Endodermal cell (in vitro differentiated cells): ENCODE measurements at regions not wholly inside any gene's neighbourhood (a gene's known extent, or its start where the extent isn't known, plus 50 kb on each side); places are given as distances from the start of the nearest gene placed in this dataset.

Experiments
- DNase-seq: peaks from one replicate; pipeline ENCODE4 v3.0.0-alpha.2; 2017
- H3K27ac ChIP-seq: 2 replicates; pipeline ENCODE4 v1.5.1; 2013; ENCODE audit warnings: mild to moderate bottlenecking, low read depth, low read length, moderate library complexity
- H3K27me3 ChIP-seq: 2 replicates; pipeline ENCODE4 v1.6.1; 2013; ENCODE audit warnings: mild to moderate bottlenecking, low read length, moderate library complexity; ENCODE audit not compliant: insufficient read depth, control insufficient read depth, poor library complexity, severe bottlenecking
- H3K36me3 ChIP-seq: 2 replicates; pipeline ENCODE4 v1.7.0; 2013; ENCODE audit warnings: mild to moderate bottlenecking, low read length, moderate library complexity; ENCODE audit not compliant: control insufficient read depth, insufficient read depth
- H3K4me1 ChIP-seq: one replicate; pipeline ENCODE4 v1.7.0; 2013; ENCODE audit warnings: low read length; ENCODE audit not compliant: control insufficient read depth, insufficient read depth
- H3K4me3 ChIP-seq: 2 replicates; pipeline ENCODE4 v1.5.1; 2013; ENCODE audit warnings: mild to moderate bottlenecking, low read length, moderate library complexity
- H3K9ac ChIP-seq: 2 replicates; pipeline ENCODE4 v1.6.1; 2013; ENCODE audit warnings: mild to moderate bottlenecking, low read length, moderate library complexity; ENCODE audit not compliant: poor library complexity, severe bottlenecking; ENCODE audit errors: extremely low read depth
- H3K9me3 ChIP-seq: 2 replicates; pipeline ENCODE4 v1.6.1; 2013; ENCODE audit warnings: mild to moderate bottlenecking, low read length, moderate library complexity; ENCODE audit not compliant: control insufficient read depth
- H3K27ac Mint-ChIP-seq: 2 replicates; pipeline ENCODE4 v1.8.0; 2020; ENCODE audit warnings: mixed read lengths
- H3K27me3 Mint-ChIP-seq: 2 replicates; pipeline ENCODE4 v1.8.0; 2021; ENCODE audit warnings: mild to moderate bottlenecking, mixed read lengths; ENCODE audit not compliant: insufficient read depth
- H3K36me3 Mint-ChIP-seq: 2 replicates; pipeline ENCODE4 v1.8.0; 2020; ENCODE audit warnings: low read depth, mixed read lengths
- H3K4me1 Mint-ChIP-seq: 2 replicates; pipeline ENCODE4 v1.8.0; 2020; ENCODE audit warnings: mixed read lengths
- H3K4me3 Mint-ChIP-seq: 2 replicates; pipeline ENCODE4 v1.8.0; 2020; ENCODE audit warnings: mild to moderate bottlenecking, moderate library complexity, mixed read lengths
- H3K9me3 Mint-ChIP-seq: 2 replicates; pipeline ENCODE4 v1.8.0; 2020; ENCODE audit warnings: mild to moderate bottlenecking, mixed read lengths
- CTCF ChIP-seq: fragments of 200-600 bp; sonication (generic); conservative IDR thresholded peaks from 2 replicates; pipeline ENCODE4 v1.5.0; 2021; ENCODE audit warnings: antibody characterized with exemption, mild to moderate bottlenecking
- WGBS, 2 experiments: methylation state at CpG; one replicate each; pipeline versions ENCODE4 v1.1.5 to v1.1.7; 2013; ENCODE audit warnings: missing lambda C conversion rate in 2 of 2, mixed read lengths in 1 of 2; ENCODE audit not compliant: insufficient coverage in 1 of 2, insufficient read length in 1 of 2; 5-methylcytosine and 5-hydroxymethylcytosine counted together

GRCh38 chr7:32299133-32299702 is 191.0 kb downstream of the LSM5 start:
- Histone ChIP-seq H3K4me1 (no peaks in the 10 kb centered on the region), H3K27ac (no peak overlapping the region), H3K27me3 (peaks cover 69% of the 10 kb centered on the region), H3K36me3 (no peaks in the 10 kb centered on the region), H3K4me3 (peak overlapping the region; percentile 88), H3K9ac (no peak overlapping the region), H3K9me3 (no peaks in the 10 kb centered on the region)
- Mint-ChIP-seq H3K4me1 (peaks cover 8% of the 10 kb centered on the region), H3K36me3 (no peaks in the 10 kb centered on the region), H3K27ac (no peak overlapping the region), H3K9me3 (no peaks in the 10 kb centered on the region), H3K4me3 (peak overlapping the region; percentile 76), H3K27me3 (peaks cover 64% of the 10 kb centered on the region)
- peak; percentile 86 for DNase-seq
- 25 to 38% methylated on average over 15 to 17 of the region's 17 CpGs for WGBS, 2 experiments
- no peak for TF ChIP-seq CTCF

- 0 to 1% methylated on average over 8 to 80 of the region's 80 CpGs for WGBS, 2 experiments
- H3K36me3 Mint-ChIP-seq: no peaks in the 10 kb centered on the region
- Histone ChIP-seq H3K9ac (no peak overlapping the region), H3K36me3 (no peaks in the 10 kb centered on the region), H3K9me3 (no peaks in the 10 kb centered on the region), H3K4me3 (peak overlapping the region; percentile 88), H3K4me1 (no peaks in the 10 kb centered on the region), H3K27me3 (peaks cover 69% of the 10 kb centered on the region), H3K27ac (no peak overlapping the region)
- H3K27me3 Mint-ChIP-seq: peaks cover 60% of the 10 kb centered on the region
- H3K9me3 Mint-ChIP-seq: no peaks in the 10 kb centered on the region
- TF ChIP-seq CTCF: peak; percentile 45
- peaks cover 8% of the 10 kb centered on the region for H3K4me1 Mint-ChIP-seq
- peak overlapping the region; percentile 76 for H3K4me3 Mint-ChIP-seq
- no peak overlapping the region for H3K27ac Mint-ChIP-seq
- DNase-seq: peak; percentile 80
Observed at GRCh38 chr7:32298408-32299132, 191.6 kb downstream of the LSM5 start.

- 63 to 71% methylated on average over 3 to 5 of the region's 5 CpGs for WGBS, 2 experiments
- H3K27ac Mint-ChIP-seq: no peak overlapping the region
- Histone ChIP-seq H3K9me3 (no peaks in the 10 kb centered on the region), H3K27me3 (peaks cover 29% of the 10 kb centered on the region), H3K36me3 (no peaks in the 10 kb centered on the region), H3K4me1 (no peaks in the 10 kb centered on the region), H3K4me3 (no peak overlapping the region), H3K9ac (no peak overlapping the region), H3K27ac (no peak overlapping the region)
- no peak overlapping the region for H3K4me3 Mint-ChIP-seq
- DNase-seq: no peak
- peaks cover 27% of the 10 kb centered on the region for H3K27me3 Mint-ChIP-seq
- H3K36me3 Mint-ChIP-seq: no peaks in the 10 kb centered on the region
- peaks cover 5% of the 10 kb centered on the region for H3K4me1 Mint-ChIP-seq
- no peak for TF ChIP-seq CTCF
- no peaks in the 10 kb centered on the region for H3K9me3 Mint-ChIP-seq
Observed at GRCh38 chr7:32293833-32294232, 196.3 kb downstream of the LSM5 start.
